ENCODE measurements at regions not wholly inside any gene's neighbourhood (a gene's known extent, or its start where the extent isn't known, plus 50 kb on each side); places are given as distances from the start of the nearest gene placed in this dataset.

GRCh38 chr20:10902174-10902573 is 228.4 kb upstream of the JAG1 start:
- TF ChIP-seq FOXP2 (optimal IDR thresholded peaks at IDR 0.05; ENCODE audit: borderline replicate concordance, extremely low read depth, extremely low read length, insufficient read depth) (no peak), REST (IDR thresholded peaks at IDR 0.05; ENCODE audit: insufficient read depth in 1 of 2, low read depth in 2 of 2, low read length in 2 of 2) (no peak), POLR2AphosphoS5 (IDR thresholded peaks at IDR 0.05; ENCODE audit: low read depth, low read length) (no peak)
